ENCODE measurements at regions not wholly inside any gene's neighbourhood (a gene's known extent, or its start where the extent isn't known, plus 50 kb on each side); places are given as distances from the start of the nearest gene placed in this dataset.

GRCh38 chr3:180283251-180283650 is 246.5 kb upstream of the PEX5L start:
- DNase-seq, result no peak
- no peaks in the 10 kb centered on the region for H3K36me3 ChIP-seq (replicated peaks; ENCODE audit: control insufficient read depth, insufficient read depth, low read length)

GRCh38 chr3:180284331-180285110 is 247.8 kb upstream of the PEX5L start:
- Histone ChIP-seq H3K4me3 (ENCODE audit: insufficient read depth, low read depth, low read length) (no peak overlapping the region), H3K36me3 (replicated peaks; ENCODE audit: control insufficient read depth, insufficient read depth, low read length) (no peaks in the 10 kb centered on the region), H3K27me3 (ENCODE audit: control insufficient read depth, insufficient read depth, low read length) (no peaks in the 10 kb centered on the region)
- DNase-seq, result no peak

More at GRCh38 chr3:180283251-180283650, 246.5 kb upstream of the PEX5L start:
- no peaks in the 10 kb centered on the region for H3K27me3 ChIP-seq (ENCODE audit: control insufficient read depth, insufficient read depth, low read length)
- no peak overlapping the region for H3K4me3 ChIP-seq (ENCODE audit: insufficient read depth, low read depth, low read length)

DNA sequence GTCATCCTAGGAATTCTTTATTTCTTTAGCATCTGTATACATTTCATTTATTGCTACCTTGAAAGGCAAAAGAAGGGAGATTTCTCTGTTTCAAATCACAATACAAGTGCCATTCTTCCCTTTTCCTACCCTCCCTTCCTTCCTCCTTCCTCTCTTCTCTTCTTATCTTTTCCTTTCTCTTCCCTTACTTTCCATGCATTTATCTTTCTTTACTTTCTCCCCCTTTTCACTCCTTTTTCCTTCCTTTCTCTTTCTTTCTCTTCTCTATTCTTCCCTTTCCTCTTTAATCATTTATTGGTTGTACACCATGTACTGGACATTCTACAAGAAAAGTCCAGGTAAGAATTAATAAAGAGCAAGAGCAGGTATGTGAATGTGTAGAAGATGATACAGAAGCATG is 251.0 kb upstream of the PEX5L start:
- H3K4me3 ChIP-seq (ENCODE audit: insufficient read depth, low read depth, low read length), result no peak overlapping the region
- DNase-seq, result no peak
- no peaks in the 10 kb centered on the region for H3K36me3 ChIP-seq (replicated peaks; ENCODE audit: control insufficient read depth, insufficient read depth, low read length)
- no peaks in the 10 kb centered on the region for H3K27me3 ChIP-seq (ENCODE audit: control insufficient read depth, insufficient read depth, low read length)

DNA sequence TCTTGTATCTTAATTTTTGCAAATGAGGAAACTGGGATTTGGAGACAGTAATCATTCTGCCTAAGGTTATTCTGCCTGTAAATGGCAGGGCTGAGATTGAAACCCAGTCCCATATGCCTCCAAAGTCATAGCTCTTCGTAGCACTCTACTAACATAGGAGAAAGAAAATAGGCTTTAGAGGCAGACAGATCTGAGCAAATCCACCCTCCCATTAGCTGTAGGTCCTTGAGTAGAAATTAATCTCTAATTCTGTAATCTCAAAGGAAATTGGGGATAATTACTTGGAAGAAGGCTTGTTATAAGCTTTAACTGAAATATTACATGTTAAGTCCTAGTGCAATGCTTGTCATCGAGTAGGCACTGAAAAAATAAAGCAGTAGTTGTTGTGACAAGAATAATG is 252.1 kb upstream of the PEX5L start:
- Histone ChIP-seq H3K36me3 (replicated peaks; ENCODE audit: control insufficient read depth, insufficient read depth, low read length) (no peaks in the 10 kb centered on the region), H3K27me3 (ENCODE audit: control insufficient read depth, insufficient read depth, low read length) (no peaks in the 10 kb centered on the region), H3K4me3 (ENCODE audit: insufficient read depth, low read depth, low read length) (no peak overlapping the region)
- no peak for DNase-seq

DNA sequence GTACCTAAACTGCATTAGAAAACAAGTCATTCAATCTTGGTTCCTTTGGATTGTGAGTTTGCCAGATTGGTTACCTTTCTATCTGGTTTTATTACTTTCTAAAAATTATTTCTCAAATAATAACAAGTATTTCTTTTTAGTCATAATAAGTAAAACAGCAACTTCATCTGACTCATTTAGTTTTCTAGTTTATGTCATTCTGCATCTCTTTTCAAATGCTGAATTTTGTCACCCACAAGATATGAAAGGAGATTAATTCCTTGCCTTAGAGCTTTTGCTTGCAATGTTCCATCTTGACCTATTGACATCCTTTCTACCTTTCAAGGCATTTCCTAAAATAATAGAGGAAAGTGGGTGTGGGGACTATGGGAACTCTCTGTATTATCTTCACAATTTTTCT is 253.6 kb upstream of the PEX5L start:
- H3K4me3 ChIP-seq (ENCODE audit: insufficient read depth, low read depth, low read length), result no peak overlapping the region
- no peaks in the 10 kb centered on the region for H3K36me3 ChIP-seq (replicated peaks; ENCODE audit: control insufficient read depth, insufficient read depth, low read length)
- no peaks in the 10 kb centered on the region for H3K27me3 ChIP-seq (ENCODE audit: control insufficient read depth, insufficient read depth, low read length)
- DNase-seq, result no peak

DNA sequence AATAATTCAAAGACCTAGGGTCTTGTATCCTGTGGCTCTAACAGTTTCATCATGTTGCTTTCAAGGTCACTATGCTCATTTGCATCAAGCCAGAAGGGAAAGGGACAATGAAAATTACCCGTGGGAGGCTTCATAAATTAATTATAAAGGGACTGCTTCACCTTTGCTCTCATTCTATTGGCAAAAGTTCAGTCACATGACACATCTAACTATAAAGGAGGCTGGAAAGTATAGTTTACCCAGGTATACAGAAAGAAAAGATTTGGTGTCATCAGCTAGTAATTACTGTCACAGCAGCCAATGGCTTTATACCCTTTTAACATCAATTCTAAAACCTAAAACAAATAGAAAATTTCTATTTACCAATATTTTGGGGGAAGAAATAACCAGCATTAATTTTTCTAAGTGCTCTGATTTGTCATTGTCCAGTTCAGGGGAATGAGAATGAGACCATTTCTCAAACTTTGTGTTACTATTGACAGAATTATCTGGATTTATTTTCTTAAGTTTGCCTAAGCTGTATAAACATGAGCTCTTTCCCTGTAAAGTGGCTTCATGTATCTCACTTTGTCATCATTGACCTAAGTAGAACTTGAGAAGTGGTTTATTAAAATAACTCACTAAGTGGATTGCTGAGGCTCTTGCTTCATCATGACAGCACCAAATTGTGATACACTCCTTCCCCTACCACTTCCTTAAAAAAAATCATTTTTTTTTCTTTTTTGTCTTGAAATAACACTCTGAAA is 257.7 kb upstream of the PEX5L start:
- Histone ChIP-seq H3K4me3 (ENCODE audit: insufficient read depth, low read depth, low read length) (no peak overlapping the region), H3K27me3 (ENCODE audit: control insufficient read depth, insufficient read depth, low read length) (no peaks in the 10 kb centered on the region), H3K36me3 (replicated peaks; ENCODE audit: control insufficient read depth, insufficient read depth, low read length) (no peaks in the 10 kb centered on the region)
- no peak for DNase-seq

GRCh38 chr3:180295811-180296210 is 259.1 kb upstream of the PEX5L start:
- DNase-seq, result no peak
- H3K27me3 ChIP-seq (ENCODE audit: control insufficient read depth, insufficient read depth, low read length), result no peaks in the 10 kb centered on the region
- H3K36me3 ChIP-seq (replicated peaks; ENCODE audit: control insufficient read depth, insufficient read depth, low read length), result no peaks in the 10 kb centered on the region
- H3K4me3 ChIP-seq (ENCODE audit: insufficient read depth, low read depth, low read length), result no peak overlapping the region

- Histone ChIP-seq H3K4me3 (ENCODE audit: insufficient read depth, low read depth, low read length) (no peak overlapping the region), H3K36me3 (replicated peaks; ENCODE audit: control insufficient read depth, insufficient read depth, low read length) (no peaks in the 10 kb centered on the region), H3K27me3 (ENCODE audit: control insufficient read depth, insufficient read depth, low read length) (no peaks in the 10 kb centered on the region)
- no peak for DNase-seq
Observed at GRCh38 chr3:180296971-180297370, 260.2 kb upstream of the PEX5L start.

DNA sequence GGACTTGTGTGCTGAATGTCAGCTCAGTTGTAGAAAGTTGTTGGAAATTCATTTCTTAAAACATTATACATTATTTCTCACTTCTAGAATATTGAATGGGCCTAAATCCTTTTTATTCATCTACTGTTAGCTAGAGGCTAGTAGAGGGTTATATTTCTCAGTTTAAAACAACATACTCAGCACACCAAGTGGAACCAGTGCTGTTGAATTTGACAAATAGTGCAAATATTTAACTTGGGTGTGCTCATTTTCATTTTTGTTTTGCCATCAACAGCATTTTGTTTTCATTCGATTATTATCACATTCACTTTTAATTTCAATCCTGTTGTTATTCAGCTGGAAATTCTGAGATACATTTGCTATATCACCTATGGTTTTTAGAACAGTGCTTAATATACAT is 269.4 kb upstream of the PEX5L start:
- no peak overlapping the region for H3K4me3 ChIP-seq (ENCODE audit: insufficient read depth, low read depth, low read length)
- no peak for DNase-seq
- no peaks in the 10 kb centered on the region for H3K27me3 ChIP-seq (ENCODE audit: control insufficient read depth, insufficient read depth, low read length)
- H3K36me3 ChIP-seq (replicated peaks; ENCODE audit: control insufficient read depth, insufficient read depth, low read length), result no peaks in the 10 kb centered on the region

DNA sequence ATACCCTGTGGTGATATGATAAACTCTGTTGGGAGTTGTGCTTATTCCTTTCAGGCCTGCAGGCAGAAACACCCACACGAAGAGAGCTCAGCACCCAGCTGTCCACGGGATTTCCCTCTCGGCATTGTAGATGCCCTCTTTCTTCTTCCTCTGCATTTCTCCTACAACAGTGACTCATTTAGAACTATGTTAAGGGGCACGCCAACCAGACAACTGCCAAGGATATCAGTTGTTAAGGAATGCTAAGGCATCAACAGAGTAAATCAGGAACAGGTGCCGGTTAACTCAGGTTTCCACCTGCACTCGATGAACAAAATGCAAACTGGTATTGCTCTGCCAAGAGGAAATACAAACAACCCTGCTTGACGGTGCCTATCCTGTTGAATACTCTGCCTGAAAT is 270.0 kb upstream of the PEX5L start:
- Histone ChIP-seq H3K36me3 (replicated peaks; ENCODE audit: control insufficient read depth, insufficient read depth, low read length) (no peaks in the 10 kb centered on the region), H3K4me3 (ENCODE audit: insufficient read depth, low read depth, low read length) (no peak overlapping the region), H3K27me3 (ENCODE audit: control insufficient read depth, insufficient read depth, low read length) (no peaks in the 10 kb centered on the region)
- DNase-seq, result no peak

- no peaks in the 10 kb centered on the region for H3K36me3 ChIP-seq (replicated peaks; ENCODE audit: control insufficient read depth, insufficient read depth, low read length)
- no peak for DNase-seq
- no peaks in the 10 kb centered on the region for H3K27me3 ChIP-seq (ENCODE audit: control insufficient read depth, insufficient read depth, low read length)
- H3K4me3 ChIP-seq (ENCODE audit: insufficient read depth, low read depth, low read length), result no peak overlapping the region
Observed at GRCh38 chr3:180311242-180311641, 274.5 kb upstream of the PEX5L start.

DNA sequence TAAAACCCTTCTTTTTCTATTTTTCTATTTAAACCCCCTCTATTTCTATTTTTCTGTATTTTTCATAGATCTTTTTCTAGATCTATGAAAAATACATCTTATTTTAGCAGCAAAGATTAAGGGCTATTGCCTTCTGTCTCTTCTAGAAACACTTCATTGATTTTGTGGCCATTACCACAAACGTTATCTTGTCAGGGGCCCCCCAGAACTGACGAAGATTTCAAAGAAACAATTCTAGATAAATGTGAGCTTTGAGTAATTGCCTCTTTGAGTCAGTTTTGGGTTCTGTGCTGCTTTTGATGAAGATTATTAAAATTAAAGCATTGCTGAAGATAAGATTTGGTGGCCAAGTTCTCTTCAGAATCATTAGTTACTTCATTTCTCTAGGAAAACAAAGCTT is 279.6 kb upstream of the PEX5L start:
- Histone ChIP-seq H3K4me3 (ENCODE audit: insufficient read depth, low read depth, low read length) (no peak overlapping the region), H3K27me3 (ENCODE audit: control insufficient read depth, insufficient read depth, low read length) (no peaks in the 10 kb centered on the region; the same call in 1 of the 2 replicates), H3K36me3 (replicated peaks; ENCODE audit: control insufficient read depth, insufficient read depth, low read length) (no peaks in the 10 kb centered on the region)
- no peak for DNase-seq

GRCh38 chr3:180319461-180319860 is 282.5 kb upstream of the TTC14 start:
- no peaks in the 10 kb centered on the region for H3K36me3 ChIP-seq (replicated peaks; ENCODE audit: control insufficient read depth, insufficient read depth, low read length)
- DNase-seq, result no peak
- H3K27me3 ChIP-seq (ENCODE audit: control insufficient read depth, insufficient read depth, low read length), result no peaks in the 10 kb centered on the region; the same call in 1 of the 2 replicates
- H3K4me3 ChIP-seq (ENCODE audit: insufficient read depth, low read depth, low read length), result no peak overlapping the region

DNA sequence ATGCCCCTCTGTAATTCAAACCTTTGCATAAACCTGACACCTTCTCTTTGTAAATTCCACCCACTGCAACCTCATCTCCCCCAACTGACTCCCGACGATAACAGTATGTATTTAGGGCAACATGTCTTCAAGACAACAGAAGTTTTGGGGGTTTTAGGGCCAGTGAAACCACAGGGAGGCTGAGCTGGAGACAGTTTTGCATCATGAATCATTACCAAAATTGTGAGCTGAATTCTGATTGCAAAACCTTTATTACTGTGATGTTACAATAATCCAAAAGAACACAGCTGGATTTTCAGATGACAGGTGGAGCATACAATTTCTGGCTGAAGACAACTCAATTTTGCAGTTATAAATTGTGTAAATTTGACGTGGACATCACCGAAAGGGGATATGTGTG is 281.3 kb upstream of the TTC14 start:
- H3K27me3 ChIP-seq (ENCODE audit: control insufficient read depth, insufficient read depth, low read length), result no peaks in the 10 kb centered on the region; the same call in 1 of the 2 replicates
- no peaks in the 10 kb centered on the region for H3K36me3 ChIP-seq (replicated peaks; ENCODE audit: control insufficient read depth, insufficient read depth, low read length)
- no peak overlapping the region for H3K4me3 ChIP-seq (ENCODE audit: insufficient read depth, low read depth, low read length)
- no peak for DNase-seq

- H3K4me3 ChIP-seq (ENCODE audit: insufficient read depth, low read depth, low read length), result no peak overlapping the region
- no peaks in the 10 kb centered on the region; the same call in 1 of the 2 replicates for H3K27me3 ChIP-seq (ENCODE audit: control insufficient read depth, insufficient read depth, low read length)
- DNase-seq, result no peak
- H3K36me3 ChIP-seq (replicated peaks; ENCODE audit: control insufficient read depth, insufficient read depth, low read length), result no peaks in the 10 kb centered on the region
Observed at GRCh38 chr3:180321534-180321933, 280.4 kb upstream of the TTC14 start.

Measured in H7 (cell line).